GM23338 (cell line): ENCODE measurements at regions not wholly inside any gene's neighbourhood (a gene's known extent, or its start where the extent isn't known, plus 50 kb on each side); places are given as distances from the start of the nearest gene placed in this dataset.

Experiments used
- ATAC-seq: fragments of 200-7000 bp; cut with Tn5 transposase; 3 replicates; pipeline ENCODE4 v1.9.1; 2020
- DNase-seq: peaks from one replicate; pipeline ENCODE4 v3.0.0-alpha.2; 2015; ENCODE audit warnings: low spot score
- H2AFZ ChIP-seq: fragments of 200-600 bp; sonication (generic); 2 replicates; pipeline ENCODE4 v1.8.0; 2016; ENCODE audit warnings: antibody characterized with exemption, mild to moderate bottlenecking, moderate library complexity
- H3F3A ChIP-seq: fragments of 200-600 bp; sonication (generic); replicated peaks from 2 replicates; pipeline ENCODE4 v1.8.0; 2017; ENCODE audit warnings: antibody characterized with exemption, mixed run types, low read depth
- H3K27ac ChIP-seq: fragments of 200-600 bp; sonication (generic); 2 replicates; pipeline ENCODE4 v1.6.1; 2016; ENCODE audit warnings: low read depth
- H3K27me3 ChIP-seq: fragments of 200-600 bp; sonication (generic); 2 replicates; pipeline ENCODE4 v1.8.0; 2016; ENCODE audit warnings: mild to moderate bottlenecking, mixed run types, moderate library complexity; ENCODE audit not compliant: insufficient read depth
- H3K36me3 ChIP-seq: fragments of 200-600 bp; sonication (generic); 2 replicates; pipeline ENCODE4 v1.8.0; 2016; ENCODE audit warnings: mild to moderate bottlenecking; ENCODE audit not compliant: insufficient read depth
- H3K4me1 ChIP-seq: fragments of 200-600 bp; sonication (generic); 2 replicates; pipeline ENCODE4 v1.8.0; 2016; ENCODE audit warnings: mild to moderate bottlenecking, moderate library complexity; ENCODE audit not compliant: insufficient read depth
- H3K4me2 ChIP-seq: fragments of 200-600 bp; sonication (generic); 2 replicates; pipeline ENCODE4 v1.7.1; 2017; ENCODE audit warnings: mixed run types
- H3K4me3 ChIP-seq: fragments of 200-600 bp; sonication (generic); 2 replicates; pipeline ENCODE4 v1.6.1; 2016; ENCODE audit warnings: mixed run types
- H3K79me2 ChIP-seq: fragments of 200-600 bp; sonication (generic); replicated peaks from 2 replicates; pipeline ENCODE4 v1.8.0; 2017; ENCODE audit warnings: mild to moderate bottlenecking; ENCODE audit not compliant: insufficient read depth
- H3K9me2 ChIP-seq: fragments of 200-600 bp; sonication (generic); 2 replicates; pipeline ENCODE4 v1.8.0; 2017; ENCODE audit not compliant: insufficient read depth
- H4K20me1 ChIP-seq: fragments of 200-600 bp; sonication (generic); replicated peaks from 2 replicates; pipeline ENCODE4 v1.8.0; 2017; ENCODE audit warnings: mild to moderate bottlenecking; ENCODE audit not compliant: insufficient read depth
- H3K27ac Mint-ChIP-seq: 2 replicates; pipeline ENCODE4 v1.8.0; 2020; ENCODE audit warnings: inconsistent platforms, mild to moderate bottlenecking, moderate library complexity, mixed read lengths
- H3K27me3 Mint-ChIP-seq: 3 replicates; pipeline ENCODE4 v1.8.0; 2022; ENCODE audit warnings: low read depth, mild to moderate bottlenecking, moderate library complexity, mixed read lengths, inconsistent platforms; ENCODE audit not compliant: insufficient read depth, poor library complexity
- H3K36me3 Mint-ChIP-seq: 3 replicates; pipeline ENCODE4 v1.8.0; 2021; ENCODE audit warnings: low read depth, mild to moderate bottlenecking, inconsistent platforms, moderate library complexity, mixed read lengths
- H3K4me1 Mint-ChIP-seq: 3 replicates; pipeline ENCODE4 v1.8.0; 2020; ENCODE audit warnings: mild to moderate bottlenecking, inconsistent platforms, mixed read lengths
- H3K4me3 Mint-ChIP-seq: 3 replicates; pipeline ENCODE4 v1.8.0; 2021; ENCODE audit warnings: moderate library complexity, mild to moderate bottlenecking, inconsistent platforms, mixed read lengths
- H3K9me3 Mint-ChIP-seq: 3 replicates; pipeline ENCODE4 v1.8.0; 2020; ENCODE audit warnings: moderate library complexity, mild to moderate bottlenecking, inconsistent platforms, mixed read lengths
- ETS1 ChIP-seq: IDR thresholded peaks from 2 replicates; pipeline ENCODE4 v1.6.1; 2016; ENCODE audit warnings: antibody characterized with exemption
- EZH2 ChIP-seq: fragments of 200-600 bp; sonication (generic); IDR thresholded peaks from one replicate; pipeline ENCODE4 v1.8.0; 2017; ENCODE audit warnings: antibody characterized with exemption, mild to moderate bottlenecking, low read depth; ENCODE audit not compliant: unreplicated experiment
- EZH2phosphoT487 ChIP-seq: fragments of 200-600 bp; sonication (generic); IDR thresholded peaks from one replicate; pipeline ENCODE4 v1.8.1; 2018; ENCODE audit warnings: antibody characterized with exemption; ENCODE audit not compliant: unreplicated experiment
- NANOG ChIP-seq: IDR thresholded peaks from 2 replicates; pipeline ENCODE4 v1.6.1; 2016; ENCODE audit warnings: antibody characterized with exemption, borderline replicate concordance
- STAT1 ChIP-seq: IDR thresholded peaks from one replicate; pipeline ENCODE4 v1.6.1; 2016; ENCODE audit warnings: antibody characterized with exemption; ENCODE audit not compliant: unreplicated experiment
- TF ChIP-seq, protein P1 (sequence below), 2 experiments: fragments of 200-600 bp in 1 of 2; sonication (generic) in 1 of 2; conservative IDR thresholded peaks; 2 replicates each; pipeline versions ENCODE4 v1.5.1 to v1.6.1; 2016 to 2017; ENCODE audit warnings: antibody characterized with exemption in 2 of 2, low read depth in 2 of 2, mild to moderate bottlenecking in 2 of 2, moderate library complexity in 1 of 2
- TF ChIP-seq, protein P2 (sequence below): IDR thresholded peaks from one replicate; pipeline ENCODE4 v1.6.1; 2018; ENCODE audit warnings: antibody characterized with exemption; ENCODE audit not compliant: unreplicated experiment

GRCh38 chr10:8305876-8306652 lies 251.6 kb downstream of the GATA3 start:
- Histone ChIP-seq H3K4me1 (peaks cover 9% of the 10 kb centered on the region), H3K79me2 (no peaks in the 10 kb centered on the region), H3F3A (no peaks in the 10 kb centered on the region), H3K4me2 (0 out of 2 replicates have a peak overlapping the region, but pooled peaks have one; percentile 23), H3K27me3 (no peaks in the 10 kb centered on the region), H2AFZ (no peak overlapping the region), H3K4me3 (no peak overlapping the region), H4K20me1 (no peaks in the 10 kb centered on the region), H3K36me3 (no peaks in the 10 kb centered on the region), H3K9me2 (0 out of 2 replicates have a peak, but pooled peaks cover 3% of the 10 kb centered on the region), H3K27ac (no peak overlapping the region)
- Mint-ChIP-seq H3K27me3 (no peaks in the 10 kb centered on the region), H3K9me3 (no peaks in the 10 kb centered on the region), H3K4me3 (no peak overlapping the region), H3K4me1 (peaks cover 35% of the 10 kb centered on the region), H3K36me3 (no peaks in the 10 kb centered on the region), H3K27ac (peak overlapping the region; percentile 68)
- no peak for DNase-seq
- TF ChIP-seq NANOG (no peak), ETS1 (no peak), EZH2 (no peak), EZH2phosphoT487 (no peak), STAT1 (no peak)
- TF ChIP-seq, protein P1, sequence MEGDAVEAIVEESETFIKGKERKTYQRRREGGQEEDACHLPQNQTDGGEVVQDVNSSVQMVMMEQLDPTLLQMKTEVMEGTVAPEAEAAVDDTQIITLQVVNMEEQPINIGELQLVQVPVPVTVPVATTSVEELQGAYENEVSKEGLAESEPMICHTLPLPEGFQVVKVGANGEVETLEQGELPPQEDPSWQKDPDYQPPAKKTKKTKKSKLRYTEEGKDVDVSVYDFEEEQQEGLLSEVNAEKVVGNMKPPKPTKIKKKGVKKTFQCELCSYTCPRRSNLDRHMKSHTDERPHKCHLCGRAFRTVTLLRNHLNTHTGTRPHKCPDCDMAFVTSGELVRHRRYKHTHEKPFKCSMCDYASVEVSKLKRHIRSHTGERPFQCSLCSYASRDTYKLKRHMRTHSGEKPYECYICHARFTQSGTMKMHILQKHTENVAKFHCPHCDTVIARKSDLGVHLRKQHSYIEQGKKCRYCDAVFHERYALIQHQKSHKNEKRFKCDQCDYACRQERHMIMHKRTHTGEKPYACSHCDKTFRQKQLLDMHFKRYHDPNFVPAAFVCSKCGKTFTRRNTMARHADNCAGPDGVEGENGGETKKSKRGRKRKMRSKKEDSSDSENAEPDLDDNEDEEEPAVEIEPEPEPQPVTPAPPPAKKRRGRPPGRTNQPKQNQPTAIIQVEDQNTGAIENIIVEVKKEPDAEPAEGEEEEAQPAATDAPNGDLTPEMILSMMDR (conservative IDR thresholded peaks at IDR 0.05; ENCODE audit: low read depth in 2 of 2), result no peak
- TF ChIP-seq, protein P2, sequence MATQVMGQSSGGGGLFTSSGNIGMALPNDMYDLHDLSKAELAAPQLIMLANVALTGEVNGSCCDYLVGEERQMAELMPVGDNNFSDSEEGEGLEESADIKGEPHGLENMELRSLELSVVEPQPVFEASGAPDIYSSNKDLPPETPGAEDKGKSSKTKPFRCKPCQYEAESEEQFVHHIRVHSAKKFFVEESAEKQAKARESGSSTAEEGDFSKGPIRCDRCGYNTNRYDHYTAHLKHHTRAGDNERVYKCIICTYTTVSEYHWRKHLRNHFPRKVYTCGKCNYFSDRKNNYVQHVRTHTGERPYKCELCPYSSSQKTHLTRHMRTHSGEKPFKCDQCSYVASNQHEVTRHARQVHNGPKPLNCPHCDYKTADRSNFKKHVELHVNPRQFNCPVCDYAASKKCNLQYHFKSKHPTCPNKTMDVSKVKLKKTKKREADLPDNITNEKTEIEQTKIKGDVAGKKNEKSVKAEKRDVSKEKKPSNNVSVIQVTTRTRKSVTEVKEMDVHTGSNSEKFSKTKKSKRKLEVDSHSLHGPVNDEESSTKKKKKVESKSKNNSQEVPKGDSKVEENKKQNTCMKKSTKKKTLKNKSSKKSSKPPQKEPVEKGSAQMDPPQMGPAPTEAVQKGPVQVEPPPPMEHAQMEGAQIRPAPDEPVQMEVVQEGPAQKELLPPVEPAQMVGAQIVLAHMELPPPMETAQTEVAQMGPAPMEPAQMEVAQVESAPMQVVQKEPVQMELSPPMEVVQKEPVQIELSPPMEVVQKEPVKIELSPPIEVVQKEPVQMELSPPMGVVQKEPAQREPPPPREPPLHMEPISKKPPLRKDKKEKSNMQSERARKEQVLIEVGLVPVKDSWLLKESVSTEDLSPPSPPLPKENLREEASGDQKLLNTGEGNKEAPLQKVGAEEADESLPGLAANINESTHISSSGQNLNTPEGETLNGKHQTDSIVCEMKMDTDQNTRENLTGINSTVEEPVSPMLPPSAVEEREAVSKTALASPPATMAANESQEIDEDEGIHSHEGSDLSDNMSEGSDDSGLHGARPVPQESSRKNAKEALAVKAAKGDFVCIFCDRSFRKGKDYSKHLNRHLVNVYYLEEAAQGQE, result no peak
- ATAC-seq, result no peak
